GM18909 (cell line): ENCODE measurements at regions not wholly inside any gene's neighbourhood (a gene's known extent, or its start where the extent isn't known, plus 50 kb on each side); places are given as distances from the start of the nearest gene placed in this dataset.

Source experiments
- ATAC-seq: cut with Tn5 transposase; IDR thresholded peaks from one replicate; pipeline ENCODE4 v1.9.1; 2021; ENCODE audit warnings: mild to moderate bottlenecking; ENCODE audit not compliant: unreplicated experiment, poor library complexity

DNA sequence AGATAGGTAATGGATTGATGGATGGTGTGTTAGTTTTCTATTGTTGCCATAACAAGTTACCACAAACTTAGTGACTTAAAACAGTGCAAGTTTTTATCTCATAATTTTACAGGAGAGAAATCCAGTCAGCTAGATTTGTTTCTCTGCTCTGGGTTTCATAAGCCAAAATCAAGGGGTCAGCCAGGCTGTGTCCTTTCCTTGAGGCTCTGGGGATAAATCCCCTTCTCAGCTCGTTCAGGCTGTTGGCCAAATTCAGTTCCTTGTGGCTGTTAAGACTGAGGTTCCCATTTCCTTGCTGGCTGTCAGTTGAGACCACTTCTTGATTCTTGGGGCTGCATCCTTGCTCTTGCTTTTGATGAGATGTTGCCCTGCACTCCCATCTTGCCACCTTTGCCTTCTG, 204.9 kb upstream of the CDH13 start:
- ATAC-seq = no peak

DNA sequence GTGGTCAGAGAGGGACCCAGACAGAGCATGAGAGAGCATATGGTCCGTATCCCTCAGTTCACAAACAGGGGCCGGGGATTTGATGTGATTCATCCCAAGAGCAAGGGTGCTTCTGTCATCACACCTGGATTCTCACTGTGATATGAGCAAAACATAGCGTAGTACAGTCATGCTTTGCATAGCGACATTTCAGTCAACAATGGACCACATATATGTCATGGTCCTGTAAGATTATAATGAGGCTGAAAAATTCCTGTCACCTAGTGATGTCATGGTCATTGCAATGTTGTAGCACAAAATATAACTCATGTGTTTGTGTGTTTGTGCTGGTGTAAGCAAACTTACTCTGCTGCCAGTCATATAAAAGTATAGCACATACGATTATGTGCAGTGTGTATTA, 207.4 kb upstream of the CDH13 start:
- ATAC-seq = no peak

DNA sequence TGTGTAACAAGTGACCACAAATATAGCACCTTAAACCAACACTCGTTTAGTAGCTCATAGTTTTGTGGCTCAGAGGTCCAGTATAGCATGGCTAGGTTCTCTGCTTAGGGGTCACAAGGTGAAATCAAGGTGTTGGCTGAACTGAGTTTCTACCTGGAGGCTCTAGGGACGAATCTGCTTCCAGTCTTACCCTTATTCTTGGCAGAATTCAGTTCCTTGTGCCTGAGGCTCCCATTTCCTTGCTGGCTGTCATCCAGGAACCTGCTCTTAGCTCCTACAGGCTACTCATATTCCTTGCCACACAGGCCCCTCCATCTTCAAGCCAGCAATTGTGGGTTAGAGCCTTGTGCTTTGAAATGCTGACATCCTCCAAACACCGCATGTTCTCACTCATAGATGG, 212.3 kb upstream of the CDH13 start:
- ATAC-seq = no peak

DNA sequence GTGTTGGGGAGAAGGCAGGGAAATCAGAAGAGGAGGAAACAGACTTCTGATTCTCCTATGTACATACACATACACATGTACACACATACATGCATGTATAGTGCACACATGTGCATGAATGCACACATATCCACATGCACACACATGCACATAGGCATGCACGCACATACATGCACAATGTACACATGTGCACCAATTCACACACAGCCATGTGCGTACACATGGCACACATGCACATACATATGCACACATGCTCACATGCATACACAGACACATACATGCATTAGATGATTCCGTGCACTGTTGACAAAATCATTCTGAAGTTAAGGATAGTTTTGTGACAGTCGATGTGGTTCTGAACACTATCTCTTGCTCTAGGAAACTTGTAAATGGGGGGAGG, 214.0 kb upstream of the CDH13 start:
- no peak for ATAC-seq

DNA sequence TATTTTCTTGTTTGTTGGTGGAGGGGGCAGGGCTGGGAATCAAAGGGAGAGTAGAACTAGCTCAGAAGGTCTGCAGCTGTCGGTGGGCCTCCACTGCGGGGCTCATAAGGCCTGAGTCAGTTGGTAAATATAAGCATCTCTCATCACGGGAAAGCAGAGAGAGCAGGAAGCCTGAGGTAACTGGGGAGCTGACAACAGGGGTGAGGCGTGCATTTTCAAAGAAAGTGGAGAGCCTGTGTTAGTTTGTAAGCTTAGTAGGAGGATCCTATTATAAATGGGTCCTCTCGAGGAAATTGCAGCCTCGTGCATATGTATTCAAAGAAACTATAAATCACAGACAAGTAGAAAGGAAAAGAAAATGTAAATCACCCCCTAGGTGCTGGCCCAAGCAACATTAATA, 221.0 kb upstream of the CDH13 start:
- ATAC-seq = no peak

DNA sequence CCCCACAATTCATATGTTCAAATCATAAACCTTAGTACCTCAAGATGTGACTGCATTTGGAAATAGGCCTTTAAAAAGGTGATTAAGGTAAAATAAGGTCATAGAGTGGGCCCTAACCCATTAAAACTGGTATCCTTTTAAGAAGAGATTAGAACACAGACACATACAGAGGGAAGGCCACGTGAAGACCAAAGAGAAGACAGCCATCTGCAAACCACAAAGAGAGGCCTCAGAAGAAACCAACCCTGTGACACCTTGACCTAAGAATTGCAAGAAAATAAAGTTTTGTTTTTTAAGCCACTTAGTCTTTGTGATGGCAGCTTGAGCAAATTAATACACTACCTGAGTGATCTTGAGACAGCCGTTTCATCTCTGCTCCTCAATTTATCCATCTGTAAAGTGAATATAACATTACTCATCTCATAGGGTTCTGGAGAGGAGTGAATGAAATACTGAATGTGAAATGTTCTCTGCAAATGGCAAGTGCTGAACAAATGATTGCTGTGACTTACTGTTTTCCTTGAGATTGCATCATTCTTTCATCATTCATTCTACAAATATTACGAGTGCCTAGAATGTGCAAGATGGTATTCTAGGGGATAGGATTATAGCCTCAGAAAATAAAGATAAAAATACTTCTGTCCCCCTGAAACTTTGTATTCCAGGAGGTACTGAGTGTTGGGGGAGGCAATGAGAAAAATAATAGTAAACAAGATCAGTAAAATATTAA, 222.0 kb upstream of the CDH13 start:
- ATAC-seq = no peak

DNA sequence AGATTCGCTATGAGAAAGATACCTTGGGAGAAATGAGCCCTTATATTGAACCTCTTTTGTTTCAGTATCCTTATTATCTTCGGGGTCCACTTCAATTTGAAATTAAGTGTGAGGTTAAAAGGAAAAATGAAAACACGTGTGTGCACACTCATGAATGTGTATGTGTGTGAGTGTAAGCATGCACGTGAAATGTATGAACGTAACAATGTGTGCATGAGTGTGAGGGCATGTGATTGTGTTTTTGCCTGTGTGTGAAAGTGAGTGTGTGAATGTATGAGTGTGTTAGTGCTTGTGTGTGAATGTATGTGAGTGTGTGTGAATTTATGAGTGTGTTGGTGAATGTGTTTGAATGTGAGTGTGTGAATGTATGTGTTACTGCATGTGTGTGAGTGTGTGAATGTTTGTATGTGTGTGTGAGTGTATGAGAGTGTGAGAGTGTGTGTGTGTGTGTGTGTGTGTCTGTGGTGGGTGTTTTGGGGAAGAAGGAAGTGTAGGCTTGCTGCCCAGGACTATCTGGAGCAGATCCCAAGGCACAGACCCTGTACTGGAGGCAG, 224.0 kb upstream of the CDH13 start:
- ATAC-seq = no peak

DNA sequence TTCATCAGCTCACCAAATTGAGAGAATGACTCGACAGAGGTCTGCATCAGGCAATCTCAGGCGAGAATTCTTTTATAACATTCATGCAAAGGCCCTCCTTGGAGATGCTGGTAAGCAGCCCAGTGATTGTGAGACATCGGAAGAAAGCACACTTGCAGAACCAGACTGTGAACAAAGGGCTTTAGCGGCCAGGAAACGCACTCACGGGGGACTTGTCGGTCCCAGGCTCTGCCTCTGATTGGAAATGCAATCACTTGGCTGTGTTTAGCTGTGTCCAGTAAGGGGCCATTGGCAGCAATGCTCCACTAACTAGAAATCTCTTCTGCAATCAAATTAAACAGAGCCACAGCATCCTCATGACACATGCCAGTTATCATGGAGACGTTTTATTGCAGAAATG, 226.7 kb upstream of the CDH13 start:
- ATAC-seq = no peak

DNA sequence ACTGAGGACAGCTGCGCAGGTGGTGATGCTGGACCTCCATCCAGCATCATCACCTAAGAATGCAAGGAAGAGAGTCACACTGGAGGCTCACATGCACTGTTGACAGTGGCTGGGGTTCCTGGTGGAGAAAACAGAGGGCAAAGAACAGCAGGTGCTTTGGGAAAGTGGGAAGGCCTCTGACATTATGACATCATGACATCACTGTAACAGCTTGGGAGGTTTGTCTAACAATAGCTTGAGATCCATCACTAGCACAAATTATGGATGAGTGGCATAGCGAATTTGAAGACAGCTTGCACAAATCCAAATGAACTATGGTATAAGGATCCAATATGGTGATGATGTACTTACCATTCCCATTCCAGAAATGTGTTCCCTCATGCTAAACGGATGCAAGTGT, 226.5 kb upstream of the MPHOSPH6 start:
- ATAC-seq = no peak

DNA sequence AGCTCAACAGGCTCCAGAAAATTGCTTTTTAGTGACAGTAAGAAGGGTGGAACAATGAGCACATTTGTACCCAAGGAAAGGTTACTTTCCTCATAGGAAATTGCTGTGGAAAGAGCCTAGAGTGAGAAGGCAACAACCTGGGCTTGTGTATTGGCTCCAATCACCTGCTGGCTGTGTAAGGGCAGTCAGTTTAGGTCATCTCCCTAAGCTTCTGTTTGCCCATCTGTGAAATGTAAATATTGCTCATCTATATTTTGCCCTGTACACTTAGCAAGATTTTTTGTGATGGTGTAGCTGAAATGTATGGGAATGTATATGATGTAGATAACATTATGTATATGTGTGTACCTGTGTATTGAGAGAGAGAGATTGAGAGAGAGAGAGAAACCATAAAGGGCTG, 225.2 kb upstream of the MPHOSPH6 start:
- no peak for ATAC-seq

DNA sequence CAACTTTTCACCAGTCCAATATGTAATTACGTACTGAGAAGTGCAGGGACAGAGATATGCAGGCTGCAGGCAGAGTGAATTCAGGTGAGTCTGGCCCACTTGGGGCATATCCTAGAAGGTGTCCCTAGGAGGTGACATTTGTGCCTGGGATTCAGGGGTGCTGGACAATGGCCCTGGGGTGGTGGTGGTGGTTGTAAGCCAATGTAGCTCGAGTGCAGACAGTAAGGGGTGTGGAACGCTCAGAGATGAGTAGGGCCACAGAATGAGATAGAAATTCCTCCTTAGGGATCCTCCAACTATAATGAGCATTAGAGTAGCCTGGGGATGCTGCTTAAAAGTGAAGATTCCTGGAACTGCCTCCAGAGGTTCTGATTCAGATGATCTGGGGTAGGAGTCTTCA, 221.7 kb upstream of the MPHOSPH6 start:
- no peak for ATAC-seq

DNA sequence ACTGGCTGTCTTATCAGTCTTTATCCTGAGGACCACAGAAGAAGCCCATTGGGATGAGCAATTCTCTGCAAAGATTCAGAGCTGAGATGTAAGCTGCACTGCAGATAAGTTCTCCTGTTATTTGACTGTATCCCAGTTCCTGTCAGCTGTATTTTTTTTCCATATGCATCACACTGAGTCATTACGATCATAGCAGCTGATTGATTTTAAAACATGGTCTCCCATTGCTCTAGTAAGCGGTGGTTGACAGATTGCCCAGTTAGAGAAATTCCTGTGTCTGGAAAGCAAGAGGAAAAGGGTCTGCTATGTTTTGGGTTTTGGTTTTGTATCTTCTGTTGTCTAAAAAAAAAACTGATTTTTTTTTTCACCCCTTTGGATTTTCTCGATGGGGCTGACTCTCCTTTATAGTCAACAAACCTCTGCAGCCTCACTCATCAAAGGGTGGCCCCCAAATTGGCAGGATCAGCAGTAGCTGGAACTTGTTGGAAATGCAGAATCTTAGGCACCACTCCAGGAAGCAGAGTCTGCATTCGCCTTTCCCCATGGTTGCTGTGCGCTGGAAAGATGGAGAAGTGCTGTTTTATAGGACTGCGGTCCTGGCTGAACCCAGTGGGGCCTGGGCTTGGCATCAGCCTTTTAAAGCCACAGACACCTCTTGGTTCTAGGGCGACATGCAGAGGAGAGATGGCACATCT, 220.1 kb upstream of the MPHOSPH6 start:
- no peak for ATAC-seq

DNA sequence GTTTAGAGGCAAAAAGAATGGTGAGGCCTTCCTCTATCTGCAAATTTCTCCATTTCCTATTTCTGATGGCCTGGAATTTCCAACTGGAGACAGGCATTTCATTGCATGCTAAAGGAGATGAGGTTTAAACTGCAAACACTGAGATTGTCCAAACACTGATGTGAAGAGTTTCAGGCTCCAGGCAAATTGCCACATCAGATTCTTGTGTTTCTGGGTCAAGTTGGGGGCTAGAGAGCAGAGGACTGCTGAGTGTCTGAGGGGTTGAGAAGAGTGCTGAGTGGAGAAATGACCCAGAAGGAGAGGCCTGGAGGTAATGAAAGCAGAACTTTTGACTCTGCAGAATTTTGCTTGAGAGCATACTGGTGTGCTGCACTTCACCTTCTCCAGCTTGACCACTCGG, 216.7 kb upstream of the MPHOSPH6 start:
- ATAC-seq = no peak

DNA sequence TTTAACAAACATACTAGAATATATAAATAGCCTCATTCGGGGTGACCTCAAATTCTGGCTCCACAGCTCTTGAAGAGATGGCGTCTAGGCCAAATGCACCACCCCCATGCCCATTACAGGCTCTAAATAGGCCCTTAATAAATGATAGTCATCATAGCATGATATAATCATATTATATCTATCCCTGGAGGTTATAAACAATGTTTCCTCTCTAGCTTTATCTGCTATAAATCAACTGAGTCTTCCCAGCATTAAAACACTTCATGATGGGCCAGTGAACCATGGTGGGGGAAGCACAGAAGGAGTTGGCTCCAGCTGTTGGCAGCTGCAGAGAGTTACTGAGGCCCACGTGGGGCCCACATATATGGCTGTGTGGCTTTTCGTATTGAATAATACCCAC, 214.9 kb upstream of the MPHOSPH6 start:
- ATAC-seq = no peak

DNA sequence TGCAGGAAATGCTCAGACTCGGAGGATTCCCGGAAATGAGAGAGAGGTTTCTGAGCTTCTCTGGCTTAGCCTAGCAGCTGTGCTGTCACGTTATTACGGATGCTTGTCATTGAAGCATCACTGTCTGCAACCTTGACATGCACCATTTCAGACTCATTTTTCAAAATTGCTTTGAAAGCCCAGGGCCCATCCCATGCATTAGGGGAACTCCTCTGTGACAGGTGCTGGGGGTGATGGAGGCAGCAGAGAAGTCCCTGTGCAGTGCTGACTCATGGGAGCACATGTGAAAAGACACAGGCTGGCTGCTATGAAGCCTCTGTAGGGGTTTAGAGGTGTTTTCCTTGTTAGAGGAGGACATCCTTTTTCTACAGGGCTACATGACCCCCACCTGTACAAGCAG, 214.0 kb upstream of the MPHOSPH6 start:
- no peak for ATAC-seq

DNA sequence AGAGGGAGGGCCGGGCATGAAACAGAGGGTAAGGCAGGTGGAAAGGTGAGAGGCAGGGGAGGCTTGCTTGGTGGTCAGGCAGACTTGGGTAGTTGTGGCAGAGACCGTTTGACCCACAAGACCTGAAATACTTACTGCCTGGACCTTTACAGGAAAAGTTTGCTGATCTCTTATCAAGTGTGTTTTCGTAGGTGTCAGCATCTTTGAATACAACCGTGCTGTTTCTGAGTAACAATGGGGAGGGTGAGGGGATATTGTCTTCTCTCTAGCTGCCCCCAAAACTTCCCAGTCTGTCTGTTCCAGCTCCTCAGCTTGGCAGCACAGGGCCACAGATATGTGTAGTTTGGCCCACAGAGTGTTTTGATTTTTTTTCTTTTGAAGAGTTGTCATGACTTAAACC, 212.5 kb upstream of the MPHOSPH6 start:
- ATAC-seq = no peak

DNA sequence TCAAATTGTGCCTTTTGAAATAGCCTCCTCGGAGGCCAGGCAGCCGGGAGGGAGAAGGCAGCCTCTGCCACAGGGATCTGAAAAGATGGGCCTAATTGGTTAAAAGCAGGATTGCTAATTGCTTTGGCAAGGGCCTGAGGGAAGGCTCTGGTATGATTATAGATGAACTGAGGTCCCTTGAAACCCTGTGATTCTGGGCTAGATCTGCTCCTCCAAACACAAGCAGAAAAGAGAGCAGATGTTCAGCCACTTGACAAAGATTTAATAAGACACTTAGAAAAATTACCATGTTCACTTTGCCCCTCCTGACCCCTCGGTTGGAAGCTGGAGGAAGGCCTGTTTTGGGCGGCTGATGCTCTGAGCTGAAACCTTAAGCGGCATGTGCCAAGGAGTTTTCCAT, 209.5 kb upstream of the MPHOSPH6 start:
- no peak for ATAC-seq

DNA sequence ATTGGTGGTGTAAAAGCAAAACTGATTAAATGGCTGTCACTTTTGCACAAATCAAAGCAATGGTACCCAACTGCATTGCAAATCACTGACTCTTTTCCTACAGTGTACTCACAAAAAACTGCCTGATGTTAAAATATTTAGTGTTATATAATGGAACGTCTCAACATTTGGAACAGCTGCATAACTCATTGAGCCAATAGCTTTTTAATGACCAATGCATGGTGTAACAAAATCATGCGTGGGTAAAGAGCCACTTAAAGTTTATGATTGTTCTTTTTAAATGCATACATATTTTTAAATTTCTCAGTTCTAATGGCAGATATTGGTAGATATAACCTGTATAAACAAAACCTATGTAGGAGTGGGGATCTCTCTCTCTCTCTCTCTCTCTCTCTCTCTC, 204.0 kb upstream of the MPHOSPH6 start:
- ATAC-seq = no peak

DNA sequence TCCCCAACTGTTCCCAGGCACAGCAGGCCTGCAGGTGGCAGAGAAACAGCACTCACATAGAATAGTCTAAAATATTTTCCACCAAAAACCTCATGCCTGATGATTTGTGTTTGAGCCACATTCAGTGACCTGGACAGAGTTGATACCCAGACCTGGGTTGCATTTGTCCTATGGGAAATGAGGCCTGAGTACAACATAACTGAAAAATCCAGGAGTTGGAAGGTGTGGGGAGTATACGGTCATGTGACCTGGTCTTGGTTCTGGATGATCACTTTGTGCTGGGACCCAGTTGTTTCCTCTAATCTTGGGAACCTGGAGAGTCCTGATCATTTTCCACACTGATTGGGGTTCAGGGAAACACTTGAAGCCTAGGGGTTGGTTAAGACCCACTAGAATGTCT, 200.3 kb upstream of the MPHOSPH6 start:
- no peak for ATAC-seq

DNA sequence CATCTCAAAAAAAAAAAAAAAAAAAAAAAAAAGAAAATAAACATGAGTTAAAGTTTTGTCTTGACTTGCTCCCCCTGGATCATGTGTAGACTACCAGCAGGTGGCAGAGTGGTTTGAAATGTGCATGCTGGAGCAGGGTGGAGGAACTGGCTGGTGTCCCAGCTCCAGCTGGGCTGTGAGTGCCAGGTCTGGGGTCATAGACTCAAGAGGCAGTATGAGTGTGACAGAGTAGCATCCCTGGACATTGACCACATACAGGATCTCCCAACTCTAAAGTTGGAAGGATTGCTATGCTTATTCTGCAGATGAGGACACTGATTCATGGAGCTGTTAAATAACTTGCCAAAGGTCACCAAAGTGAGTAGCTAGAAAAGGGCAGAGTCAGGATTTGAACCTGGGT, 198.0 kb upstream of the MPHOSPH6 start:
- no peak for ATAC-seq

DNA sequence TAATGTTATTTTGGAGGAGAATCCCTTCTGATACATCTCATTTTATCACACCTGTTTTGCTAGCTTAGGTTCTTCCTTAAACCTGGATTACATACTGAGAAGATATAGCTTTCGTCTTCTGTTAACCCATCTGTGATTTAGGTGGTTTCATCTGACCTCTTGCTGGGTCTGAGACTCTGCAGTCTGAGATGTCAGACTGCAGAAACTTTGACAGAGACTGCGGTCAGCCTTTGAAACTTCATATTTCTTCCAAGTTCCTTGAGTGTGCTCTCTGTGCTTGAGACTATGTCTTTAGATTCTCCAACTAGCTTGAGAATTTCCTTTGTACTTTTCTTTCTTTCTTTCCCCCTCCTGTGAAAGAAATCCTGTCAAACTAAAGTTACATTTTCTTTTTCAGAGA, 196.4 kb upstream of the MPHOSPH6 start:
- ATAC-seq = no peak

DNA sequence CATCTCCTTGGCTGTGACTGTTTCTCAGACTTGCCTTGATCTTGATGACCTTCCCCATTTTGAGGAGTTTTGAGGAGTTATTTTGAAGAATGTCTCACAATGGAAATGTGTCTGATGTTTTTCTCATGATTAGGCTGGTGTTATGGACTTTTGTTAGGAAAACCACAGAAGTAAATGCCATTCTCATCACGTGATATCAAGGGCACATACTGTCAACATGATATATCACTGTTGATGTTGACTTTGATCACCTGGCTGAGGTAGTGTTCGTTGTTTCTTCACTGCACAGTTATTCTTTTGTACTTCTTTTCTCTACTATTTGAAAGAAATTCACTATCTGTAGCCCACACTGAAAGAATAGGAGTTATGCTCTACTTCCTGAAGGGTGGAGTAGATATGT, 194.7 kb upstream of the MPHOSPH6 start:
- no peak for ATAC-seq
